OCI-M1 (cell line): ENCODE measurements at regions not wholly inside any gene's neighbourhood (a gene's known extent, or its start where the extent isn't known, plus 50 kb on each side); places are given as distances from the start of the nearest gene placed in this dataset.

ENCODE experiments used
- DNase-seq: peaks from one replicate; lab custom pipeline; 2025; lab: John Stamatoyannopoulos, UW

DNA sequence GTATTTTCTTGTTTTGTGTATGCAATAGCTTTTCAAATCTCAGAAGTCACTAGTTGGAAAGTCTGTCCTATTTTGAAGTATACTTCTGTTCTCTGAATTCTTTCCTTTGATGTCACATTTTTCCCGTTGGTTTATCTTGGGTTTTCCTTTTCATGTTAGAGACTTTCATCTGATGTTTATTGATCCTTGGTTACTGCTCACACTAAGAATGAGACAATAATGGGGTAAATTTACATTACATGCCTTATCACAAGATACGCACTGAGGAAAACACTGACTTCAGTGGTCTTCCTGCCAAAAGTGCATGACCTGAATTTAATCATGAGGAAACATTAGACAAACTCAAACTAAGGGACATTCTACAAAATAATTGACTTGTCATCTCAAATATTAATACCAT is 63.5 kb upstream of the C1GALT1 start:
- DNase-seq, result no peak

DNA sequence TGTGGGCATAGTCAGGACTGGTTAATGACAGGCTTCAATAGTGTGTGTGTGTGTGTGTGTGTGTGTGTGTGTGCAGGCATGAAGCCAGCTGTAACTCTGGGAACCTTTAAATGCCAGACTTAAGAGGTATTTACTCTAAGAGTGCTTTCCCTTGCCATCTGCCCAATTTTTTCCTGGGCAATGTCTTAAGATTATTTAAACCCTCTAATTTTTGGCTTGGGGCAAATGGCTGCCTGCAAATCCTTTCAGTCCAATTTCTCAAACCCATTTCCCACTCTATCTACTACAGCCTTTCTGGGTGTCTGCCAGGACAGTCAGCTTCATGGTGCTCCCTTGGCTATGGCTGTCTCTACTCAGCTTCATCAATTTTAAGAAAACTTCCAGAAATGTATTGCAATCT is 62.6 kb upstream of the C1GALT1 start:
- no peak for DNase-seq

DNA sequence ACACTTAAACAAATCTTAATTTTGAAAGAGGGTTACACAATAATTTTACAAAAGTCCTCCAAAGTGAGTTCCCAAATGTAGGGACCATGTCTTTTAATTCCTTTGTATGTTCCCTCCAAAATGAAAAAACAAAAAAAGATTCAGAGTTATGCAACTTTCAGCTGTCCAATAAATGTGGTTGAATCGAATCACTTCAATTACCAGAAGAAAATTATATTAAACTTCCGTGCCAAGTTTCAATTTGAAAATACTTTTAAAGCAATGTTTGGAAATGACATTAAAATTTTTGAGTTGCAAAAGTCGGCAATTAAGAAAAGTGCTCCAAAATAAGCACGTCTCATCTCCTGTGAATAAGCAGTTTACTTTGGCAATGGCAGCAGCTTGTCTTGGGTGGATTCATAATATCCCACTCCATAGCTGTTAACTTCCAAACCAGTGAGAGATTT is 60.3 kb upstream of the C1GALT1 start:
- DNase-seq, result no peak

DNA sequence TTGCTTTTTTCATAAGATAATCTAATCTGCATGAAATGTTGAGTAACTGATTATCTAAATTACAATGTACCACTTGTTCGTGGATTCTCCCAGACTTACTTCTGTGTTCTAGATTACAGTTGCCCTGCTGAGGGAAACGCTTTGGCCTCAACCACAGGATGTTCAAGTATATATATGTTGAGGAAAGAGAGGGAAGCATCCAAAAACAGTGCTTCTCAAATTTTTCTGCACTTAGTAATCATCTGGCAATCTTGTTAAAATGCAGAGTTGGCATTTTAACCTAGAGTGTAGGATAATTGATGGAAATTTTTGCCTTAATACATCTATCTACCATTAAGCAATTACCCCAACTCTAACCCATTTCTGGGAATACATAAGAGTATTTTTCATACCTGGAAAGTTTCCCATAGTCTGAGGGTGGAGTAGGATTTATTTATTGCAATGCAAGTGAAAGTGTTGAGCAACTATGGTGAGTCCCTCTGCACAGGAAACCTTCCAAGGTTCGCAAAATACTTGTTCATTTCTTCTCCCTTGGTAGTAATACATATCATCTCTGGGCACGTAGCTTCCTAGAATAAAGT is 59.6 kb upstream of the C1GALT1 start:
- DNase-seq, result peak; percentile 7

DNA sequence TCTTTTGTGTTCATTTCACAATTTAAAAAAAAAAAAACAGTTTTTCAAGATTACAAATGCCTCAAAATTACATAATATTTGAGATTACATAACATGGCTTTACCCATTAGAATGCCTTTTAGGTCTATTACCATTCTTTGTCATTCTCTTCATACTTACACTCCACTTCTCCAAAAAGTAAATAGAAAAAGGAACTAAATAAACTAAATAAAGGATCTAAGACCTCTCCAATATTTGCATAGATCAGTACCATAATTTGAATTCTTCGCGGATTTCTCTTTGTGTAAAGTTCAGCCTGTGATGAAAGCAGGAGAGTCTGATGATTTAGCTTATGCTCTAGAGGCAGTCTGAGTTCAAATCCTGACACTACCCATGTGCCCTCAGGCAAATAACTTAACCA is 56.4 kb upstream of the C1GALT1 start:
- DNase-seq, result no peak

DNA sequence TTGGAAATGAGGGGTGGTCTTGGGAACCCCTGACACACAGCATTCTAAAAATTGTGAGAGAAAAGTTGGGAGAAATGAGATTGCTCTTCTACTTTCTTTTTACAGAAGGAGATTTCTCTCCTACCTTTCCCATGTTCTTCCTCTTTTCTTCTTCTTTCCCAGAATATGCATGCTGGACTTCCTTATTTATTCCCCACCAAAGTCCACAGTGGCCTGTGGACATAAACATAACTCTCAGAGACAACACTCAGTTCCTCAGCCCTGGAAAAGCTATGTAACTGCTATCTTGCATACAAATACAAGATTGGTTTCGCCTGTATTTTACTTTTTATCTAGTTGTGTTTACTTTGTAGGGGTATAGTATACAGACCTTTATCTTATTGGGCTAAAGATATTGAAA is 54.6 kb upstream of the C1GALT1 start:
- DNase-seq, result no peak

DNA sequence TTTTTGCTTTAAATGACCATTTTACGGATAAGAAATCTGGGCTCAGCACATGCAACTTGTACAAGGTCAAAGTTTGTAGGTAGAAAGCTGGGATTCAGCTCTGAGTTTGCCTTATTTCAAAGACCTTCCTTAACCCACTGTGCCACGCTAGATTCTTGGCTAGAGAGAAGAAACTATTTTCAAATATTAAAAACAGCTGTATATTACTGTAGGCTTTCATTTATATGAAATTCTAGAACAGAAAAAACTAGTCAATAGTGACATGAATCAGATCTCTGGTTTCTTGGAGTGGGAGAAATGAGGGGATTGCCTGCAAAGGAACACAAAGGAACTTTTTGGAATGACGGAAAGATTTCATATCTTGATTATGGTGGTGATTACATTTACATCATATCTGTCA is 53.0 kb upstream of the C1GALT1 start:
- no peak for DNase-seq

DNA sequence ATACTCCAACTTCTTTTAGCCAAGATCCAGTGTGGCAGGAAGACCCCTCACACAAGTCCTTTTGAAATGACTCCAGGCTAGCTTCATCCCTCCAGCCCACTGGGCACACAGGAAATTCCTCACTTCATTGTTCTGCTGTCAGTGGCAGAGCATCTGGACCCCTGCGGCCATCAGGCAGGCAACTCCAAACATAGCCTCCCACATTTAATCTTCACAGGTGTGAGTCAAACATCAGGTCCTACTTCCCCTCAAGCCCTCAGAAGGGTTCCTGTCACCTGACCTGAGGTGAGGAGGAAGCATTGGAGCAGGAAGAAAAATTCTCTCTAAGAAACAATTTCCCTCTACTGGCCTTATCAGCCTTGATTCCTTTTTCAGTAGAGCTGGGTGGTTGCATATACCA is 51.1 kb upstream of the C1GALT1 start:
- DNase-seq, result no peak
